ENCODE measurements at regions not wholly inside any gene's neighbourhood (a gene's known extent, or its start where the extent isn't known, plus 50 kb on each side); places are given as distances from the start of the nearest gene placed in this dataset.
"Not testable (repeated sequence)": the region's sequence is repeated elsewhere in the genome, so short reads cannot be mapped to it uniquely, and the experiment has no call there.

DNA sequence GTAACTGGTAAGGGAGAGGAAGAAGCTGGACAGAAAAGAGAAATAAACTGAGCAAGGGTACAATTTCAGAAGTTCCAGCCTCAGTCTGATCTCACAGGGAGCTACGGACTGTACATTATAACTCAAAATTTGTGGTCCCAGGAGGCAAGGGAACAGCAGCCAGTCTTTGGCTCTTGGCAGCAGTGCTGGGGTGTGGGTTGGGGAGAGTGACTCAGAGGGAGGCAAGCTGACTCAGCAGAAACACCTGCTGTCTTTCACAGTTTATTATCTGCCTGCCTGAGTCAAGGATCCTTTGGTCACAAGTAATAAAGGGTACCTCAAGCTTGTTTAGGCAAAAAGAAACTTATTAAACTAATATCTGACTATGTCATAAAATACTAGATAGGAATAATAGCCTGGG, 73.5 kb upstream of the KIF2B start:
- POLR2A ChIA-PET = no interaction called here
- DNase-seq = no peak
- Mint-ChIP-seq H3K36me3 (ENCODE audit: insufficient read depth, unreplicated experiment) (no peaks in the 10 kb centered on the region), H3K27ac (ENCODE audit: unreplicated experiment) (no peak overlapping the region), H3K4me1 (ENCODE audit: low read depth, unreplicated experiment) (no peaks in the 10 kb centered on the region), H3K9me3 (ENCODE audit: unreplicated experiment) (no peaks in the 10 kb centered on the region), H3K4me3 (ENCODE audit: unreplicated experiment) (no peak overlapping the region), H3K27me3 (ENCODE audit: insufficient read depth, unreplicated experiment) (no peaks in the 10 kb centered on the region)
- CTCF ChIA-PET = no interaction called here
- no peak for TF ChIP-seq CTCF (IDR thresholded peaks at IDR 0.05; ENCODE audit: insufficient read depth in 1 of 2, low read depth in 1 of 2, low read length in 1 of 2, severe bottlenecking in 1 of 2, unreplicated experiment in 1 of 2)
- no TSS peak for BruUV-seq (replicated peaks)
- intact Hi-C loops (cut with micrococcal nuclease; ENCODE audit: unreplicated experiment) = no loop called here
- H3K4me1 ChIP-seq = no peaks in the 10 kb centered on the region
- H3K36me3 ChIP-seq (ENCODE audit: control insufficient read depth, insufficient read depth, low read length) = no peaks in the 10 kb centered on the region
- H3K27me3 ChIP-seq (replicated peaks; ENCODE audit: control insufficient read depth, insufficient read depth, low read length) = no peaks in the 10 kb centered on the region
- H3K4me3 ChIP-seq (ENCODE audit: low read depth, low read length) = no peak overlapping the region
- no peaks in the 10 kb centered on the region for H3K9me3 ChIP-seq

DNA sequence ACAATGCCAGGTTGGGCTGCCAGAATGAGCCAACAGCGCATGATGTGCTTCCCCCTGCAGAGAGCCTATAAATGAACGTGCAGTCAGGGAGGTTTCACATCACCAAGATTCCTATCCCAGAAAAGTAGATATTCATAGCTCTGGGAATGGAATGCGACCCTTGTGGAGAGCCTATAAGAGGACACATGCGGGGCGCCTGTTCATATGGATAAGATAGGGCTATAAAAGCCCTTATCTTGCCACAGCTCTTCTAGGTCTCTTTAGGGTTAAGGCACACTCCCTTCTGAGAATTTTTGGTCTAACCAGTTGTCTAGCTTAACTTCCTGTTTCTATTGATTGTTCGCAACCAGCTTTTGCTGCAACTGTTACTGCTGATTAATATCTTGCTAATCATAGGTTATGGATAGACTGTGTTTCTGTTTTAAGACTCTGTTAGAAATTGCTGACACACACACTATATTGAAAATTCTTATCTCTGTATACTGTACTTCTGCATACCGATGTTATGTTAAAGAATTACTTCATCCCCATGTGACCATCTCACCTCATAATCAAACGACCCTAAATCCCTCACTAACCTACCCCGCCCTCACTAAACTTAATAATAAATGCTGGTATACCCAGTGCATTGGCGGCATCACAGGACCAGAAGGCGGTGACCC, 74.4 kb upstream of the KIF2B start:
- H3K4me3 Mint-ChIP-seq (ENCODE audit: unreplicated experiment); H3K36me3 Mint-ChIP-seq (ENCODE audit: insufficient read depth, unreplicated experiment); H3K4me1 ChIP-seq; BruUV-seq (replicated peaks); H3K27ac Mint-ChIP-seq (ENCODE audit: unreplicated experiment); H3K27me3 ChIP-seq (replicated peaks; ENCODE audit: control insufficient read depth, insufficient read depth, low read length); H3K9me3 Mint-ChIP-seq (ENCODE audit: unreplicated experiment); CTCF ChIA-PET; H3K27me3 Mint-ChIP-seq (ENCODE audit: insufficient read depth, unreplicated experiment); H3K9me3 ChIP-seq; H3K4me3 ChIP-seq (ENCODE audit: low read depth, low read length); DNase-seq; H3K36me3 ChIP-seq (ENCODE audit: control insufficient read depth, insufficient read depth, low read length); POLR2A ChIA-PET; H3K4me1 Mint-ChIP-seq (ENCODE audit: low read depth, unreplicated experiment); intact Hi-C loops (cut with micrococcal nuclease; ENCODE audit: unreplicated experiment): not testable (repeated sequence)

DNA sequence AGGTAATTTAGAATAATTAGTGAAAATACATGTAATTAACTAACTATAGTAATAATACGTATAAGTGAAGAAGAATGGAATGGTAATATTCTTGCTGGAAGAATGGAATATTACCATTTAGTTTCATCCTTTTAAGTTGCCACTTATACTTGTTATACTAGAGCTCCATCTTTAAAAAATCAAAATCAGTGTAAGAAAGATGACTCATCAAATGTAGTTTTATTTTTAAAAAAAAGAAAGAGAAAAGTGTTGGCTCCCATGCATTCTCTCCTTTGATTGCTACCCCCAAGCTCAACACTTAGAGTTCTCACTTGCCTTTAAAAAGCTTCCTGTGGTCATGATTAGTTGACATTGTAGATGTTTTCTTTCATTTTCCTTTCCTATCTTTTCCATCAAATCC, 82.4 kb upstream of the KIF2B start:
- DNase-seq = no peak
- no peak overlapping the region for H3K4me3 ChIP-seq (ENCODE audit: low read depth, low read length)
- no peaks in the 10 kb centered on the region for H3K4me1 ChIP-seq
- no TSS peak for BruUV-seq (replicated peaks)
- Mint-ChIP-seq H3K36me3 (ENCODE audit: insufficient read depth, unreplicated experiment) (no peaks in the 10 kb centered on the region), H3K27ac (ENCODE audit: unreplicated experiment) (no peak overlapping the region), H3K27me3 (ENCODE audit: insufficient read depth, unreplicated experiment) (peaks cover 5% of the 10 kb centered on the region), H3K4me3 (ENCODE audit: unreplicated experiment) (no peak overlapping the region), H3K9me3 (ENCODE audit: unreplicated experiment) (no peaks in the 10 kb centered on the region), H3K4me1 (ENCODE audit: low read depth, unreplicated experiment) (no peaks in the 10 kb centered on the region)
- POLR2A ChIA-PET = no interaction called here
- no peaks in the 10 kb centered on the region for H3K9me3 ChIP-seq
- CTCF ChIA-PET = no interaction called here
- no peaks in the 10 kb centered on the region for H3K36me3 ChIP-seq (ENCODE audit: control insufficient read depth, insufficient read depth, low read length)
- TF ChIP-seq CTCF (IDR thresholded peaks at IDR 0.05; ENCODE audit: insufficient read depth in 1 of 2, low read depth in 1 of 2, low read length in 1 of 2, severe bottlenecking in 1 of 2, unreplicated experiment in 1 of 2) = no peak
- intact Hi-C loops (cut with micrococcal nuclease; ENCODE audit: unreplicated experiment) = no loop called here
- no peaks in the 10 kb centered on the region for H3K27me3 ChIP-seq (replicated peaks; ENCODE audit: control insufficient read depth, insufficient read depth, low read length)

All from Caco-2 (cell line).